ENCODE measurements at regions not wholly inside any gene's neighbourhood (a gene's known extent, or its start where the extent isn't known, plus 50 kb on each side); places are given as distances from the start of the nearest gene placed in this dataset.

DNA sequence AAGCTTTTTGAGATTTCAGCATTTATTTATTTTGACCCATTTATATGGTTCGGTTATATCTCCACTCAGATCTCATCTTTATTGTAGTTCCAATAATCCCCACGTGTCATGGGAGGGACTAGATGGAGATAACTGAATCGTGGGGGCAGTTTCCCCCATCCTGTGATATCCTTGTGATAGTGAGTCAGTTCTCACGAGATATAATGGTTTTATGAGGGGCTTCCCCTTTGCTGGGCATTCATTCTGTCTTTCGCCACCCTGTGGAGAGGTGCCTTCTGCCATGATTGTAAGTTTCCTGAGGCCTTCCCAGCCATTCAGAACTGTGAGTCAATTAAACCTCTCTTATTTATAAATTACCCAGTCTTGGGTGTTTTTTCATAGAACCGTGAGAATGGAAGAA is 96.5 kb upstream of the PCSK1 start:
- no peak for TF ChIP-seq CTCF (IDR thresholded peaks at IDR 0.05; ENCODE audit: low read depth, low read length)
- no peak for DNase-seq (ENCODE audit: extremely low read depth, low read depth)

DNA sequence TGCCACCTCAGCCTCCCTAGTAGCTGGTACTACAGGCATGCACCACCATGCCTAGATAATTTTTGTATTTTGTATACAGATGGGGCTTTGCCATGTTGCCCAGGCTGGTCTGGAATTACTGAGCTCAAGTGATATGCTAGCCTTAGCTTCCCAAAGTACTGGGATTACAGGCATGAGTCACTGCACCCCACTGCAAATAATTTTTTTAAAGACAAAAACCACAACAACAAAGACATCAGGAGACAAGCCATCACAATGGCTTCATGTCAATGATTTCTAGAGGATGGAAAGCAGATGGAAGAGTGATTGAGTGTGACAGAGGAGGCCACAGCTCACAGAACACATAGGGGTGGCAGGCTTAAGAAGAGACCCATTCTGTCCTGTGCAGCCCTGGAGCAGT is 97.9 kb upstream of the PCSK1 start:
- no peak for DNase-seq (ENCODE audit: extremely low read depth, low read depth)

DNA sequence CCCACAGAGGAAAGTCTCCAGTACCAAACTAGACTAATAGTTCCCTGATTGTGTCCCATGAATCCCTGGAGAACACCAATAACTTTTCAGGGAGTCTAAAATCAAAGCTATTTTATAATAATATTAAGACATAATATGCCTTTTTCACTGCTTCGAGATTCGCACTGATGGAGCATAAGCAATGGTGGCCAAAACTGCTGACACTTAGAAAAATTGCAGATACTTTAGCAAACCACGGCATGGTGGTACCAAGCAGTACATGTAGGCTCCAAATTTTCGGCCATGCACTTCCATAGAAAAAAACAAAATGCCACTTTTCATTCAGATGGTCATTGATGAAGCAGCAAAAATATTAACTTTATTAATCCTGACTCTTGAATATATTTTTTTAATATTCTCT is 100.3 kb upstream of the PCSK1 start:
- DNase-seq (ENCODE audit: extremely low read depth, low read depth), result no peak
- TF ChIP-seq CTCF (IDR thresholded peaks at IDR 0.05; ENCODE audit: low read depth, low read length), result no peak

More for the DNA sequence above, 97.9 kb upstream of the PCSK1 start:
- TF ChIP-seq CTCF (IDR thresholded peaks at IDR 0.05; ENCODE audit: low read depth, low read length), result no peak

DNA sequence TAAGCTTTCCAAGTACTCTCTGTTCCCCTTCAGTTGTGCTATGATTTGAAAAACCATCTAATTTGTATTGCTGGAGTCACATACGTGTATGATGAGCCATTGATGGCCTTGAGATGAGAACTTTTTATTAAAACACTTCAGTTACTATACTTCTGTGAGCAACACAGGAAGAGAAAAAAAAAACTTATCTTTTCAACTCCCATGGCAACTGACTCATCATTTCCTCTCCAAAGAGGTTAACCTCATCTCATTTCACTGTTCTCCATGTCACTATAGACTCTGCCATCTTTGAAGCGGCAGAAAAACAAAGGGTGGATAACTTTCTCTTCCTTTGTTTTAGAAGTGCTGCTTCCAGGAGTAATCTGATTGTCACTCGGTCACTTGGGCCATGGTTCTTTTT is 104.3 kb upstream of the PCSK1 start:
- no peak for TF ChIP-seq CTCF (IDR thresholded peaks at IDR 0.05; ENCODE audit: low read depth, low read length)
- no peak for DNase-seq (ENCODE audit: extremely low read depth, low read depth)

GRCh38 chr5:96538808-96539250 is 105.8 kb upstream of the PCSK1 start:
- TF ChIP-seq CTCF (IDR thresholded peaks at IDR 0.05; ENCODE audit: low read depth, low read length), result no peak
- no peak for DNase-seq (ENCODE audit: extremely low read depth, low read depth)

DNA sequence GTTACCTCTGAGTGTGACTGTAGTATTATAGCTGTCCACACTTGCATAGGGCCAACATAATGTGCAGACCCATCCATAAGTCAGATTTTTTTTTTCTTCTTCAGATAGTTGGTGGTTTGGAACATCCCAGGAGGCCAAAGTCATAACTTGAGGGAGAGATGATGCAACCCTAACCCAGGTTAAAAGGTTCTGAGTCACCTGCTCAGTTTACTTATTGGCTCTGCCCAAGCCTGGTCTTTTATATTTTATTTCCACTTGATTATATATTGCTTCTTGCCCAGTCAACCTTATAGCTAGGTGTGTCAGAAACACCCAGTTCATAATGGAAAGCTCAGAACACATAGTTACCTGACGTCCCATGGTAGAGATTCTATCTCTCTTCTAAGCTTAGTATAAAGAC is 113.1 kb upstream of the PCSK1 start:
- no peak for TF ChIP-seq CTCF (IDR thresholded peaks at IDR 0.05; ENCODE audit: low read depth, low read length)
- DNase-seq (ENCODE audit: extremely low read depth, low read depth), result no peak

DNA sequence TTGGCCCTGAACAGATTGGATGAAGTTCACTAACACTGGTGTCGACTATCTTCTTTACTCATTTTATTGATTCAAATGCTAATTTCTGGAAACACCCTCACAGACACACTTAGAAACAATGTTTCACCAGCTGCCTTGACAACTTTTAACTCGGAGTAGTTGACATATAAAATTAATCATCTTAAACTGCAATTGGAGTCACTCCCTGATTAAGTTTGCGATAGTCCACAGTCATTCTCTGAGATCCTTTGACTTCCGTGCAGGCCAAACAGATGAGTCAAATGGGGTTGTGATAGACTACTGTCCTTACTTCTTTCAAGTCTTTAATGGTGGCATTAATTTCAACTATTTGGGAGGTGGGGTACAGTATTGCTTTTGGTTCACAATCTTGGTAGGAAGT is 114.4 kb upstream of the PCSK1 start:
- no peak for TF ChIP-seq CTCF (IDR thresholded peaks at IDR 0.05; ENCODE audit: low read depth, low read length)
- no peak for DNase-seq (ENCODE audit: extremely low read depth, low read depth)
